Omental fat pad (tissue), 3 donors: ENCODE measurements at regions not wholly inside any gene's neighbourhood (a gene's known extent, or its start where the extent isn't known, plus 50 kb on each side); places are given as distances from the start of the nearest gene placed in this dataset.

Source experiments
- ATAC-seq: fragments of 150-250 bp; one replicate; pipeline ENCODE4 v1.9.1; 2016; ENCODE audit warnings: mild to moderate bottlenecking, moderate library complexity; ENCODE audit not compliant: low FRiP score
- DNase-seq: peaks from one replicate; pipeline ENCODE4 v3.0.0-alpha.2; 2019; ENCODE audit warnings: low spot score
- TF ChIP-seq, protein P1 (sequence below), 3 donors: fragments of 450-650 bp; IDR thresholded peaks; one replicate each; pipeline ENCODE4 v1.5.1; 2016 to 2017; ENCODE audit warnings: antibody characterized with exemption in 3 of 3, mild to moderate bottlenecking in 3 of 3, moderate library complexity in 2 of 3

- ATAC-seq = no peak
- TF ChIP-seq, protein P1, sequence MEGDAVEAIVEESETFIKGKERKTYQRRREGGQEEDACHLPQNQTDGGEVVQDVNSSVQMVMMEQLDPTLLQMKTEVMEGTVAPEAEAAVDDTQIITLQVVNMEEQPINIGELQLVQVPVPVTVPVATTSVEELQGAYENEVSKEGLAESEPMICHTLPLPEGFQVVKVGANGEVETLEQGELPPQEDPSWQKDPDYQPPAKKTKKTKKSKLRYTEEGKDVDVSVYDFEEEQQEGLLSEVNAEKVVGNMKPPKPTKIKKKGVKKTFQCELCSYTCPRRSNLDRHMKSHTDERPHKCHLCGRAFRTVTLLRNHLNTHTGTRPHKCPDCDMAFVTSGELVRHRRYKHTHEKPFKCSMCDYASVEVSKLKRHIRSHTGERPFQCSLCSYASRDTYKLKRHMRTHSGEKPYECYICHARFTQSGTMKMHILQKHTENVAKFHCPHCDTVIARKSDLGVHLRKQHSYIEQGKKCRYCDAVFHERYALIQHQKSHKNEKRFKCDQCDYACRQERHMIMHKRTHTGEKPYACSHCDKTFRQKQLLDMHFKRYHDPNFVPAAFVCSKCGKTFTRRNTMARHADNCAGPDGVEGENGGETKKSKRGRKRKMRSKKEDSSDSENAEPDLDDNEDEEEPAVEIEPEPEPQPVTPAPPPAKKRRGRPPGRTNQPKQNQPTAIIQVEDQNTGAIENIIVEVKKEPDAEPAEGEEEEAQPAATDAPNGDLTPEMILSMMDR (IDR thresholded peaks at IDR 0.05) = no peak
- DNase-seq = no peak
Observed at GRCh38 chr1:8203551-8203950, 114.4 kb upstream of the SLC45A1 start.

GRCh38 chr1:8203056-8203455 is 114.9 kb upstream of the SLC45A1 start:
- DNase-seq (no peak), ATAC-seq (no peak)
- TF ChIP-seq, protein P1 (IDR thresholded peaks at IDR 0.05) = no peak

DNA sequence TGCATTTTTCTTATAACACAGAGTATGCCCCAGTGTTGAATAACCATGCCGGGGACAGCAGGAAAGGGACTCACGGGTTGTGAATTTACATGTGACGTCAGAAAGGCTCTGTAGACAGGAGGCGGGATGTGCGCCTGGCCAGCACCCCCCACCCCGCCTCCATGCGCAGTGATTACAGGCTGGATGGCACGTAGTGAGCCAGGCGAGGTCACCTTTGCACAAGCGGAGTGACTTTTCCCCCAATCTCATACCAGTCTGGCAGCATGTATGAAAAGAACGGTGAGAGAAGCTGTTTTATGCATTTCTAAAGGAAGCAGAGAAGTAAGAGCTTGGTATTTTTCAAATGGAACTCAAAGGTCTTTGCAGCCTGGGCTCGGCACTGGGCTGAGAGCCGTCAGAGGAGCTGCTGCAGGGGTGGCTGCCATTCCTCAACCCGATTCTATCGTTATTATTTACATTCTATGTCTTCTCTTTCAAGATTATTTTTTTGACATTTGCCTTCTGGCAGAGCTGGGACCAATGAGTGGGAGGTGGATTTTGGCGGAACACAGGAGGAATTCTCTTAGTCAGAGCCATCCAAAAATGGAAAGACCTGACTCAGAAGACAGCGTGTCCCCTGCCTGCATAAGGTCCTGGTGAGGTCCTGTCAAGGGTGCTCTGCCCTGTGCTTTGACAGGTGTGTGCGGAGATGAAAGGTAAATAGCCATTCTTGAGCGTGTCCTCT is 115.6 kb upstream of the SLC45A1 start:
- ATAC-seq = peak; percentile 69
- no peak for DNase-seq
- TF ChIP-seq, protein P1 (IDR thresholded peaks at IDR 0.05) = no peak

GRCh38 chr1:8201331-8201861 is 116.5 kb upstream of the SLC45A1 start:
- DNase-seq (no peak), ATAC-seq (no peak)

DNA sequence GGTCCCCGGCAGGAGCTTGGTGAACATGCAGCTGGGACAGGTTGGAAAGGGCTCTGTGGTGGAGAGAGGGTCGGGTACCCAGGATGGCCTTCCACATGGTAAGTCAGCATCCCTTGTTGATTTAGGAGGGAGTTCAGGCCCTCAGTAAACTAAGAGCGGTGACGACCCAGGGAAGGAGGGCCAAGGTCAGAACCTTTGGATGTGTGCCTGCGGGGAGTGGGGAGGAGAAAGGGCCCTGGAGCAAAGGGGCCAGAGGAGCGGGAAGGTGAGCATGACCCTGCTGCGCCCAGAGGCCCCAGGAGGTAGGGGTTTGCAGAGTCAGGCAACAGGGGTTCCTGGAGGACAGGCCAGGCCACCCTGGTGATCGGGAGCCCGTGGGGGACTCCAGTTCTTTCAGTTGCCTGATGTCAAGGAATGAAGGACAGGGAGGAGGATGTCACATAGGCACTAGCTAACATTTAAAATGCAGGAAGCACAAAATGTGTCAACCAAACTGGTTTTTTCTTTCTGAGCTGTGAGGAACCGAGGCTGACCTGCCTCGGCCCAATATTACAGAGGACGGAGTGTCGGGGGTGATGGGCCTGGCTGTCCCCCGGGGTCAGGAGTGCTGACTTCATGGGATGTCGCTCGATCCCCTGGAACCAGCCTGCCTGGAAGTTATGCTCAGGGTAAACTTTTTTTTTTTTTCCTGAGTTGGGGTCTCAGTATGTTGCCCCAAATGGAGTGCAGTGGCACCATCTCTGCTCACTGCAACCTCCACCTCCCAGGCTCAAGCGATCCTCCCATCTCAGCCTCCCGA is 117.4 kb upstream of the SLC45A1 start:
- DNase-seq = no peak
- TF ChIP-seq, protein P1 (IDR thresholded peaks at IDR 0.05) = no peak
- no peak for ATAC-seq

More at GRCh38 chr1:8201331-8201861, 116.5 kb upstream of the SLC45A1 start:
- TF ChIP-seq, protein P1 (IDR thresholded peaks at IDR 0.05) = no peak

GRCh38 chr1:8198522-8198921 is 119.4 kb upstream of the SLC45A1 start:
- DNase-seq = no peak

More at GRCh38 chr1:8198522-8198921, 119.4 kb upstream of the SLC45A1 start:
- no peak for ATAC-seq
- TF ChIP-seq, protein P1 (IDR thresholded peaks at IDR 0.05) = no peak
